ENCODE measurements at regions not wholly inside any gene's neighbourhood (a gene's known extent, or its start where the extent isn't known, plus 50 kb on each side); places are given as distances from the start of the nearest gene placed in this dataset.

- no peak for TF ChIP-seq POLR2A (IDR thresholded peaks at IDR 0.05; ENCODE audit: control extremely low read depth in 1 of 2, low read depth in 2 of 2, low read length in 2 of 2)
- no peak for TF ChIP-seq SP2 (IDR thresholded peaks at IDR 0.05; ENCODE audit: low read length)
- no peak for TF ChIP-seq MAFK (IDR thresholded peaks at IDR 0.05; ENCODE audit: low read depth, low read length)
- no peak for TF ChIP-seq NRF1 (IDR thresholded peaks at IDR 0.05; ENCODE audit: low read depth, low read length)
- no peak for TF ChIP-seq CTCF (IDR thresholded peaks at IDR 0.05; ENCODE audit: control extremely low read depth in 1 of 3, insufficient read depth in 1 of 3, low read depth in 1 of 3, low read length in 3 of 3)
- TF ChIP-seq HDAC2 (IDR thresholded peaks at IDR 0.05; ENCODE audit: borderline replicate concordance in 1 of 2, low read depth in 2 of 2, low read length in 2 of 2): no peak
- TF ChIP-seq JUND (IDR thresholded peaks at IDR 0.05; ENCODE audit: low read length): no peak
- no peak for TF ChIP-seq EZH2 (IDR thresholded peaks at IDR 0.05; ENCODE audit: low read depth, low read length, severe bottlenecking)
- no peak for TF ChIP-seq ATF3 (IDR thresholded peaks at IDR 0.05; ENCODE audit: insufficient read depth, low read depth, low read length)
- no peak for TF ChIP-seq CHD7 (IDR thresholded peaks at IDR 0.05; ENCODE audit: insufficient replicate concordance, low read length)
- TF ChIP-seq FOSL1 (IDR thresholded peaks at IDR 0.05; ENCODE audit: insufficient read depth, low read depth, low read length): no peak
Observed at GRCh38 chr3:89586676-89587075, 479.3 kb downstream of the EPHA3 start.

Data from H1 (cell line).